ENCODE measurements at regions not wholly inside any gene's neighbourhood (a gene's known extent, or its start where the extent isn't known, plus 50 kb on each side); places are given as distances from the start of the nearest gene placed in this dataset.
"Not testable (repeated sequence)": the region's sequence is repeated elsewhere in the genome, so short reads cannot be mapped to it uniquely, and the experiment has no call there.

GRCh38 chr2:61645911-61646310 lies 107.8 kb upstream of the XPO1 start:
- TF ChIP-seq CTCF (IDR thresholded peaks at IDR 0.05; ENCODE audit: borderline replicate concordance, insufficient read depth, low read depth, low read length): no peak
- no peak overlapping the region for H3K4me3 ChIP-seq (ENCODE audit: low read depth, low read length)

- not testable (repeated sequence) for H3K4me3 ChIP-seq (ENCODE audit: low read depth, low read length)
Observed at GRCh38 chr2:61643153-61643552, 105.0 kb upstream of the XPO1 start.

- TF ChIP-seq CTCF (IDR thresholded peaks at IDR 0.05; ENCODE audit: borderline replicate concordance, insufficient read depth, low read depth, low read length): no peak
- H3K4me3 ChIP-seq (ENCODE audit: low read depth, low read length): no peak overlapping the region
Observed at GRCh38 chr2:61640406-61640805, 102.2 kb upstream of the XPO1 start.

- no peak overlapping the region for H3K4me3 ChIP-seq (ENCODE audit: low read depth, low read length)
- TF ChIP-seq CTCF (IDR thresholded peaks at IDR 0.05; ENCODE audit: borderline replicate concordance, insufficient read depth, low read depth, low read length): no peak
Observed at GRCh38 chr2:61639721-61640120, 101.6 kb upstream of the XPO1 start.

- no peak for TF ChIP-seq CTCF (IDR thresholded peaks at IDR 0.05; ENCODE audit: borderline replicate concordance, insufficient read depth, low read depth, low read length)
- H3K4me3 ChIP-seq (ENCODE audit: low read depth, low read length): no peak overlapping the region
Observed at GRCh38 chr2:61636686-61637085, 98.5 kb upstream of the XPO1 start.

GRCh38 chr2:61634512-61634911 lies 96.4 kb upstream of the XPO1 start:
- no peak overlapping the region for H3K4me3 ChIP-seq (ENCODE audit: low read depth, low read length)
- TF ChIP-seq CTCF (IDR thresholded peaks at IDR 0.05; ENCODE audit: borderline replicate concordance, insufficient read depth, low read depth, low read length): no peak

GRCh38 chr2:61633250-61633649 lies 95.1 kb upstream of the XPO1 start:
- TF ChIP-seq CTCF (IDR thresholded peaks at IDR 0.05; ENCODE audit: borderline replicate concordance, insufficient read depth, low read depth, low read length): no peak
- no peak overlapping the region for H3K4me3 ChIP-seq (ENCODE audit: low read depth, low read length)
